K562 (cell line): ENCODE measurements at regions not wholly inside any gene's neighbourhood (a gene's known extent, or its start where the extent isn't known, plus 50 kb on each side); places are given as distances from the start of the nearest gene placed in this dataset.

ENCODE experiments used
- BRD4 ChIP-seq: fragments of 200-600 bp; sonication (generic); IDR thresholded peaks from 2 replicates; pipeline ENCODE4 v1.6.1; 2017; ENCODE audit warnings: inconsistent platforms
- CEBPB ChIP-seq: fragments of 450-650 bp; IDR thresholded peaks from 2 replicates; pipeline ENCODE4 v1.6.1; 2016; ENCODE audit warnings: missing genetic modification characterization, missing compliant biosample characterization
- CHD4 ChIP-seq: fragments of 200-600 bp; sonication (generic); IDR thresholded peaks from 3 replicates; pipeline ENCODE4 v1.6.1; 2012; ENCODE audit warnings: low read depth, mild to moderate bottlenecking, mixed read lengths, low read length, inconsistent platforms; ENCODE audit not compliant: insufficient read depth, insufficient replicate concordance, poor library complexity, severe bottlenecking
- DMBX1 ChIP-seq: fragments of 250-450 bp; sonication (Bioruptor Pico); IDR thresholded peaks from 2 replicates; pipeline ENCODE4 v1.8.0; 2022; ENCODE audit warnings: inconsistent platforms, mild to moderate bottlenecking, moderate library complexity, borderline replicate concordance
- DPF2 ChIP-seq: fragments of 450-650 bp; IDR thresholded peaks from 2 replicates; pipeline ENCODE4 v1.6.1; 2016
- ETV1 ChIP-seq: fragments of 450-650 bp; conservative IDR thresholded peaks from 2 replicates; pipeline ENCODE4 v1.6.1; 2016; ENCODE audit warnings: missing genetic modification characterization, control low read depth, low read depth, missing compliant biosample characterization
- GTF2A2 ChIP-seq: IDR thresholded peaks from 2 replicates; pipeline ENCODE4 v1.6.1; 2016; ENCODE audit warnings: mild to moderate bottlenecking, missing genetic modification characterization, missing compliant biosample characterization
- HDAC1 ChIP-seq, 2 experiments: fragments of 450-650 bp; IDR thresholded peaks; 2 replicates each; pipeline ENCODE4 v1.6.1; 2016 to 2017; ENCODE audit warnings: inconsistent platforms in 1 of 2, mild to moderate bottlenecking in 1 of 2, moderate library complexity in 1 of 2
- HNRNPL ChIP-seq: fragments of 200-400 bp; formaldehyde crosslinking; IDR thresholded peaks from 2 replicates; pipeline ENCODE4 v1.6.1; 2017; ENCODE audit warnings: low read depth, mild to moderate bottlenecking, low read length
- KAT7 ChIP-seq: sonication (generic); formaldehyde crosslinking; IDR thresholded peaks from 2 replicates; pipeline ENCODE4 v1.8.0; 2022; ENCODE audit warnings: missing genetic modification reagents, mild to moderate bottlenecking, borderline replicate concordance
- LEF1 ChIP-seq: fragments of 450-650 bp; IDR thresholded peaks from 2 replicates; pipeline ENCODE4 v1.6.1; 2016; ENCODE audit warnings: mild to moderate bottlenecking
- MTA2 ChIP-seq: fragments of 450-650 bp; IDR thresholded peaks from 2 replicates; pipeline ENCODE4 v1.6.1; 2016; ENCODE audit warnings: low read depth
- NCOA6 ChIP-seq: fragments of 450-650 bp; IDR thresholded peaks from 2 replicates; pipeline ENCODE4 v1.6.1; 2017; ENCODE audit warnings: mild to moderate bottlenecking
- PML ChIP-seq: IDR thresholded peaks from 2 replicates; pipeline ENCODE4 v1.6.1; 2012; ENCODE audit warnings: low read length, inconsistent platforms
- RB1 ChIP-seq: fragments of 450-650 bp; IDR thresholded peaks from 2 replicates; pipeline ENCODE4 v1.6.1; 2017; ENCODE audit warnings: low read depth, mild to moderate bottlenecking
- SIN3A ChIP-seq, 2 experiments: fragments of 150-350 bp in 1 of 2; IDR thresholded peaks; 2 replicates each; pipeline ENCODE4 v1.6.1; 2011 to 2016; ENCODE audit warnings: borderline replicate concordance in 2 of 2, low read depth in 2 of 2, low read length in 2 of 2, mild to moderate bottlenecking in 2 of 2, moderate library complexity in 2 of 2; ENCODE audit not compliant: control insufficient read depth in 1 of 2
- SLC30A9 ChIP-seq: fragments of 250-450 bp; sonication (Bioruptor Pico); IDR thresholded peaks from 2 replicates; pipeline ENCODE4 v1.8.0; 2022; ENCODE audit warnings: mild to moderate bottlenecking, moderate library complexity
- STAG1 ChIP-seq: sonication (generic); formaldehyde crosslinking; IDR thresholded peaks from 2 replicates; pipeline ENCODE4 v1.5.0; 2020; ENCODE audit warnings: missing genetic modification reagents, borderline replicate concordance
- TAF9B ChIP-seq: fragments of 450-650 bp; IDR thresholded peaks from 2 replicates; pipeline ENCODE4 v1.6.1; 2018; ENCODE audit warnings: mild to moderate bottlenecking; ENCODE audit not compliant: partially characterized antibody
- UBTF ChIP-seq, 2 experiments: IDR thresholded peaks; 2 replicates each; pipeline ENCODE4 v1.6.1; 2012; ENCODE audit warnings: improper control_type of control experiment in 2 of 2, low read depth in 2 of 2, low read length in 2 of 2, borderline replicate concordance in 1 of 2
- ZBTB26 ChIP-seq: fragments of 450-650 bp; formaldehyde crosslinking; IDR thresholded peaks from 2 replicates; pipeline ENCODE4 v1.4.0; 2022; ENCODE audit warnings: missing genetic modification characterization
- ZNF124 ChIP-seq: sonication (generic); formaldehyde crosslinking; IDR thresholded peaks from 2 replicates; pipeline ENCODE4 v1.8.1; 2022; ENCODE audit warnings: missing genetic modification reagents
- ZNF277 ChIP-seq: fragments of 250-450 bp; sonication (Bioruptor Pico); IDR thresholded peaks from 2 replicates; pipeline ENCODE4 v1.8.0; 2022; ENCODE audit warnings: inconsistent platforms, mild to moderate bottlenecking, moderate library complexity, borderline replicate concordance
- ZNF398 ChIP-seq: fragments of 250-450 bp; sonication (Bioruptor Pico); IDR thresholded peaks from 2 replicates; pipeline ENCODE4 v1.8.0; 2021; ENCODE audit warnings: moderate library complexity, mild to moderate bottlenecking, inconsistent platforms

- TF ChIP-seq RB1 (no peak), SLC30A9 (CRISPR knock-in tag) (no peak), TAF9B (no peak), LEF1 (peak; percentile 89), ETV1 (no peak), NCOA6 (no peak), CEBPB (no peak), HDAC1 (IDR thresholded peaks at IDR 0.05) (no peak), PML (peak; percentile 68), MTA2 (peak; percentile 80), ZBTB26 (CRISPR knock-in tag) (no peak), HNRNPL (no peak), DPF2 (peak; percentile 92), GTF2A2 (no peak), DMBX1 (CRISPR knock-in tag) (no peak), ZNF398 (CRISPR knock-in tag) (no peak), SIN3A (IDR thresholded peaks at IDR 0.05; ENCODE audit: borderline replicate concordance in 2 of 2, control insufficient read depth in 1 of 2, low read depth in 2 of 2, low read length in 2 of 2) (no peak), UBTF (IDR thresholded peaks at IDR 0.05; ENCODE audit: borderline replicate concordance in 1 of 2, low read depth in 2 of 2, low read length in 2 of 2) (no peak), ZNF277 (no peak), CHD4 (no peak), ZNF124 (CRISPR knock-in tag) (no peak), KAT7 (CRISPR knock-in tag) (no peak), BRD4 (no peak), STAG1 (CRISPR knock-in tag) (no peak)
Measured at GRCh38 chr5:87115839-87116364, 151.8 kb upstream of the RASA1 start (continued).
